ENCODE measurements at regions not wholly inside any gene's neighbourhood (a gene's known extent, or its start where the extent isn't known, plus 50 kb on each side); places are given as distances from the start of the nearest gene placed in this dataset.

- TF ChIP-seq POLR2A (IDR thresholded peaks at IDR 0.05) (no peak), CTCF (IDR thresholded peaks at IDR 0.05) (no peak)
Measured at GRCh38 chr3:157713101-157713500, 209.9 kb upstream of the VEPH1 start.

Measured in upper lobe of left lung (tissue), 4 donors.